HepG2 (cell line): ENCODE measurements at regions not wholly inside any gene's neighbourhood (a gene's known extent, or its start where the extent isn't known, plus 50 kb on each side); places are given as distances from the start of the nearest gene placed in this dataset.

Experiments
- ATAC-seq: fragments of 200-7000 bp; cut with Tn5 transposase; 3 replicates; pipeline ENCODE4 v1.9.1; 2020; ENCODE audit warnings: mild to moderate bottlenecking, moderate library complexity
- BruUV-seq: library from RNA; stranded (reverse); fragments of 400-500 nt; replicated peaks from 2 replicates; lab custom pipeline; 2021; lab: Mats Ljungman, UMichigan
- CTCF ChIA-PET: fragments of 300-600 bp; formaldehyde crosslinking; extraction: SDS; loops from one replicate; lab custom pipeline; 2021; ENCODE audit warnings: low total read pairs, inconsistent platforms, low intra/inter-chr PET ratio; lab: Yijun Ruan, JAX
- POLR2A ChIA-PET: fragments of 350-600 bp; sonication (Branson Sonifier 250); formaldehyde crosslinking; loops from one replicate; lab custom pipeline; 2020; ENCODE audit warnings: antibody characterized with exemption, inconsistent platforms; lab: Yijun Ruan, JAX
- DNase-seq: peaks from one replicate; pipeline ENCODE4 v3.0.0-alpha.2; 2015; ENCODE audit warnings: low spot score
- FAIRE-seq: peaks from 3 replicates; lab custom pipeline; 2011; peaks lifted over from hg19 to GRCh38; lab: Jason Lieb, UNC
- H2AFZ ChIP-seq: one replicate; pipeline ENCODE4 v1.6.1; 2011; ENCODE audit warnings: low read length, inconsistent platforms
- H3K27ac ChIP-seq: fragments of 300-600 bp; 3 replicates; pipeline ENCODE4 v1.8.0; 2011; ENCODE audit warnings: mixed run types, mild to moderate bottlenecking, mixed read lengths, low read length, inconsistent platforms; ENCODE audit not compliant: insufficient read depth; ENCODE audit errors: extremely low read length
- H3K27me3 ChIP-seq, 2 experiments: fragments of 200-600 bp in 1 of 2; 2 replicates in 1 of 2; 3 replicates in 1 of 2; pipeline versions ENCODE4 v1.6.0 to v1.8.0; 2011; ENCODE audit warnings: low read length in 2 of 2, mild to moderate bottlenecking in 2 of 2, moderate library complexity in 2 of 2, inconsistent platforms in 1 of 2; ENCODE audit not compliant: insufficient read depth in 2 of 2, control insufficient read depth in 1 of 2
- H3K36me3 ChIP-seq, 2 experiments: fragments of 200-600 bp in 1 of 2; replicated peaks in 1 of 2; 2 replicates in 1 of 2; 3 replicates in 1 of 2; pipeline versions ENCODE4 v1.5.1 to v1.8.0; 2011; ENCODE audit warnings: low read length in 2 of 2, inconsistent platforms in 1 of 2; ENCODE audit not compliant: insufficient read depth in 2 of 2, control insufficient read depth in 1 of 2
- H3K4me1 ChIP-seq: 2 replicates; pipeline ENCODE4 v1.5.1; 2012; ENCODE audit warnings: low read length, inconsistent platforms; ENCODE audit not compliant: insufficient read depth
- H3K4me2 ChIP-seq: 2 replicates; pipeline ENCODE4 v1.6.0; 2011; ENCODE audit warnings: low read depth, low read length, inconsistent platforms
- H3K4me3 ChIP-seq, 3 experiments: fragments of 200-600 bp in 1 of 3; sonication (generic), shearing (Covaris generic) in 1 of 3; replicated peaks in 1 of 3; 2 replicates each; pipeline ENCODE4 v1.5.1; 2011 to 2016; ENCODE audit warnings: low read length in 3 of 3, inconsistent platforms in 2 of 3, low read depth in 2 of 3, mild to moderate bottlenecking in 2 of 3, control low read depth in 1 of 3, mixed read lengths in 1 of 3; ENCODE audit not compliant: insufficient read depth in 1 of 3
- H3K79me2 ChIP-seq: one replicate; pipeline ENCODE4 v1.6.1; 2011; ENCODE audit warnings: low read length, inconsistent platforms; ENCODE audit not compliant: insufficient read depth
- H3K9ac ChIP-seq: 2 replicates; pipeline ENCODE4 v1.6.0; 2011; ENCODE audit warnings: mild to moderate bottlenecking, low read depth, low read length, inconsistent platforms; ENCODE audit not compliant: insufficient read depth
- H3K9me3 ChIP-seq: 2 replicates; pipeline ENCODE4 v1.5.1; 2012; ENCODE audit warnings: mild to moderate bottlenecking, low read length
- H4K20me1 ChIP-seq: 2 replicates; pipeline ENCODE4 v1.6.0; 2011; ENCODE audit warnings: inconsistent platforms, mild to moderate bottlenecking, low read length, moderate library complexity; ENCODE audit not compliant: insufficient read depth
- ETV6 ChIP-seq: sonication (generic); formaldehyde crosslinking; conservative IDR thresholded peaks from 2 replicates; pipeline ENCODE4 v1.4.0; 2020; ENCODE audit warnings: missing genetic modification reagents
- HNRNPLL ChIP-seq: fragments of 200-400 bp; formaldehyde crosslinking; IDR thresholded peaks from 2 replicates; pipeline ENCODE4 v1.6.1; 2017; ENCODE audit warnings: mild to moderate bottlenecking, low read depth, low read length; ENCODE audit not compliant: poor library complexity, severe bottlenecking
- POLR2A ChIP-seq, 2 experiments: IDR thresholded peaks; 2 replicates each; pipeline ENCODE4 v1.6.1; 2011; ENCODE audit warnings: low read depth in 2 of 2, low read length in 2 of 2, mild to moderate bottlenecking in 1 of 2, moderate library complexity in 1 of 2; ENCODE audit not compliant: insufficient read depth in 1 of 2
- SMARCE1 ChIP-seq: fragments of 450-650 bp; IDR thresholded peaks from 2 replicates; pipeline ENCODE4 v1.6.1; 2017; ENCODE audit warnings: borderline replicate concordance
- SNAPC2 ChIP-seq: sonication (generic); formaldehyde crosslinking; IDR thresholded peaks from 2 replicates; pipeline ENCODE4 v1.8.1; 2022; ENCODE audit warnings: mild to moderate bottlenecking, missing genetic modification reagents
- SUZ12 ChIP-seq: fragments of 150-350 bp; IDR thresholded peaks from 2 replicates; pipeline ENCODE4 v1.6.1; 2014; ENCODE audit warnings: low read depth, low read length
- TRIM24 ChIP-seq: sonication (generic); formaldehyde crosslinking; IDR thresholded peaks from 2 replicates; pipeline ENCODE4 v1.8.0; 2022; ENCODE audit warnings: mild to moderate bottlenecking, missing genetic modification reagents
- UBTF ChIP-seq: sonication (generic); formaldehyde crosslinking; IDR thresholded peaks from 2 replicates; pipeline ENCODE4 v1.4.0; 2020; ENCODE audit warnings: mild to moderate bottlenecking, missing genetic modification reagents
- ZHX2 ChIP-seq, 2 experiments: sonication (generic) in 1 of 2; formaldehyde crosslinking in 1 of 2; IDR thresholded peaks; 2 replicates each; pipeline versions ENCODE4 v1.6.1 to v1.9.0; 2014 to 2022; ENCODE audit warnings: antibody characterized with exemption in 1 of 2, borderline replicate concordance in 1 of 2, inconsistent platforms in 1 of 2, low read depth in 1 of 2, missing genetic modification reagents in 1 of 2
- ZNF138 ChIP-seq: sonication (generic); formaldehyde crosslinking; IDR thresholded peaks from 2 replicates; pipeline ENCODE4 v1.5.0; 2020; ENCODE audit warnings: mild to moderate bottlenecking, low read depth, missing genetic modification reagents
- ZNF33A ChIP-seq: sonication (generic); formaldehyde crosslinking; IDR thresholded peaks from 2 replicates; pipeline ENCODE4 v1.5.1; 2020; ENCODE audit warnings: missing genetic modification reagents, mild to moderate bottlenecking, moderate library complexity, borderline replicate concordance
- ZNF781 ChIP-seq: sonication (generic); formaldehyde crosslinking; IDR thresholded peaks from 2 replicates; pipeline ENCODE4 v1.5.1; 2020; ENCODE audit warnings: borderline replicate concordance, mild to moderate bottlenecking, missing genetic modification reagents; ENCODE audit errors: not compliant biosample characterization
- WGBS: methylation state at CpG from one replicate; pipeline ENCODE4 v1.1.6; 2017; ENCODE audit warnings: low lambda C conversion rate; 5-methylcytosine and 5-hydroxymethylcytosine counted together
- in situ Hi-C: cut with HindIII; loops from 2 replicates; pipeline ENCODE4 v1.10.0; 2017; ENCODE audit warnings: low pct_unique_long_range_greater_than_20kb; ENCODE audit not compliant: extremely low pct_ligation_motif_present
- intact Hi-C: fragments of 100-400 bp; cut with micrococcal nuclease; formaldehyde crosslinking; loops from one replicate; pipeline ENCODE4 v1.10.0; 2022; ENCODE audit not compliant: unreplicated experiment
- TF ChIP-seq, protein P1 (sequence below): sonication (generic); formaldehyde crosslinking; IDR thresholded peaks from 2 replicates; pipeline ENCODE4 v1.8.0; 2022; ENCODE audit warnings: mild to moderate bottlenecking, missing genetic modification reagents
- TF ChIP-seq, protein P2 (sequence below): sonication (generic); formaldehyde crosslinking; IDR thresholded peaks from 2 replicates; pipeline ENCODE4 v1.5.1; 2020; ENCODE audit warnings: missing genetic modification reagents, mild to moderate bottlenecking, borderline replicate concordance

- no TSS peak for BruUV-seq
- Histone ChIP-seq H3K4me3 (no peak overlapping the region), H3K79me2 (no peaks in the 10 kb centered on the region), H3K4me1 (no peaks in the 10 kb centered on the region), H3K9ac (no peak overlapping the region), H3K27me3 (no peaks in the 10 kb centered on the region), H4K20me1 (no peaks in the 10 kb centered on the region), H3K27ac (no peak overlapping the region), H2AFZ (no peak overlapping the region), H3K9me3 (no peaks in the 10 kb centered on the region), H3K36me3 (no peaks in the 10 kb centered on the region), H3K4me2 (no peak overlapping the region)
- CTCF ChIA-PET, result no interaction called here
- POLR2A ChIA-PET, result no interaction called here
- whole genome bisulfite sequencing, result 36% methylated on average over 4 of the region's 4 CpGs
- in situ Hi-C loops, result no loop called here
- ATAC-seq (no peak), FAIRE-seq (no peak), DNase-seq (no peak)
- intact Hi-C loops, result no loop called here
- TF ChIP-seq ZNF138 (CRISPR knock-in tag), result no peak
- TF ChIP-seq ETV6 (CRISPR knock-in tag), result no peak
- TF ChIP-seq TRIM24 (CRISPR knock-in tag), result no peak
- TF ChIP-seq, protein P1, sequence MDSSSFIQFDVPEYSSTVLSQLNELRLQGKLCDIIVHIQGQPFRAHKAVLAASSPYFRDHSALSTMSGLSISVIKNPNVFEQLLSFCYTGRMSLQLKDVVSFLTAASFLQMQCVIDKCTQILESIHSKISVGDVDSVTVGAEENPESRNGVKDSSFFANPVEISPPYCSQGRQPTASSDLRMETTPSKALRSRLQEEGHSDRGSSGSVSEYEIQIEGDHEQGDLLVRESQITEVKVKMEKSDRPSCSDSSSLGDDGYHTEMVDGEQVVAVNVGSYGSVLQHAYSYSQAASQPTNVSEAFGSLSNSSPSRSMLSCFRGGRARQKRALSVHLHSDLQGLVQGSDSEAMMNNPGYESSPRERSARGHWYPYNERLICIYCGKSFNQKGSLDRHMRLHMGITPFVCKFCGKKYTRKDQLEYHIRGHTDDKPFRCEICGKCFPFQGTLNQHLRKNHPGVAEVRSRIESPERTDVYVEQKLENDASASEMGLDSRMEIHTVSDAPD (CRISPR knock-in tag), result no peak
- TF ChIP-seq HNRNPLL, result no peak
- no peak for TF ChIP-seq POLR2A (IDR thresholded peaks at IDR 0.05; ENCODE audit: insufficient read depth in 1 of 2, low read depth in 2 of 2, low read length in 2 of 2)
- no peak for TF ChIP-seq SNAPC2 (CRISPR knock-in tag)
- no peak for TF ChIP-seq SUZ12
- no peak for TF ChIP-seq ZHX2 (IDR thresholded peaks at IDR 0.05; ENCODE audit: low read depth)
- TF ChIP-seq ZHX2 (CRISPR knock-in tag; IDR thresholded peaks at IDR 0.05; ENCODE audit: borderline replicate concordance), result no peak
- TF ChIP-seq, protein P2, sequence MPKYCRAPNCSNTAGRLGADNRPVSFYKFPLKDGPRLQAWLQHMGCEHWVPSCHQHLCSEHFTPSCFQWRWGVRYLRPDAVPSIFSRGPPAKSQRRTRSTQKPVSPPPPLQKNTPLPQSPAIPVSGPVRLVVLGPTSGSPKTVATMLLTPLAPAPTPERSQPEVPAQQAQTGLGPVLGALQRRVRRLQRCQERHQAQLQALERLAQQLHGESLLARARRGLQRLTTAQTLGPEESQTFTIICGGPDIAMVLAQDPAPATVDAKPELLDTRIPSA (CRISPR knock-in tag), result no peak
- TF ChIP-seq UBTF (CRISPR knock-in tag), result no peak
- no peak for TF ChIP-seq ZNF781
- no peak for TF ChIP-seq ZNF33A (CRISPR knock-in tag)
- no peak for TF ChIP-seq SMARCE1
Observed at GRCh38 chr9:82115900-82116299, 127.3 kb downstream of the SPATA31D1 start.
